GM12875 (cell line): ENCODE measurements at regions not wholly inside any gene's neighbourhood (a gene's known extent, or its start where the extent isn't known, plus 50 kb on each side); places are given as distances from the start of the nearest gene placed in this dataset.

Source experiments
- H3K4me3 ChIP-seq: one replicate; pipeline ENCODE4 v1.5.1; 2011; ENCODE audit warnings: low read depth, low read length, control low read depth
- TF ChIP-seq, protein P1 (sequence below): IDR thresholded peaks from 2 replicates; pipeline ENCODE4 v1.5.1; 2011; ENCODE audit warnings: low read depth, mild to moderate bottlenecking, control low read depth, inconsistent platforms, low read length, moderate library complexity, borderline replicate concordance; ENCODE audit not compliant: insufficient read depth

DNA sequence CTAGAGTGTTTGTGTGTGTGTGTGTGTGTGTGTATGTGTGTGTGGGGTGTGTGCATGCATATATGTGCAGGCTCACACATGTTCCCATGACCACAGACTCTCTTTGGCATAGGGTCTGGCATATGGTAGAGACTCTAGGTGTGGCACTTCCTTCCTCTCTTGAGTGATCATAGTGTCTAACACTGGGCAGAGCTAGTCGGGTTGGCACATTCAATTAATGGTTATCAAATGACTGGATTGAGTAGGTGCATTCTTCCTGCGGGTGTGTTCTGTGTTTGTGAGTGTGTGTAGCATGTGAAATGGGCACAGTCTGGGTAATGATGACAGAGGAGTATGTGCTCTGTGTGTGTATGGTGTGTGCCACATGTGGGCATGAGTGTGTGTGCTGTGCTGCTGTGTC, 106.5 kb downstream of the EFNB1 start:
- H3K4me3 ChIP-seq: no peak overlapping the region
- TF ChIP-seq, protein P1, sequence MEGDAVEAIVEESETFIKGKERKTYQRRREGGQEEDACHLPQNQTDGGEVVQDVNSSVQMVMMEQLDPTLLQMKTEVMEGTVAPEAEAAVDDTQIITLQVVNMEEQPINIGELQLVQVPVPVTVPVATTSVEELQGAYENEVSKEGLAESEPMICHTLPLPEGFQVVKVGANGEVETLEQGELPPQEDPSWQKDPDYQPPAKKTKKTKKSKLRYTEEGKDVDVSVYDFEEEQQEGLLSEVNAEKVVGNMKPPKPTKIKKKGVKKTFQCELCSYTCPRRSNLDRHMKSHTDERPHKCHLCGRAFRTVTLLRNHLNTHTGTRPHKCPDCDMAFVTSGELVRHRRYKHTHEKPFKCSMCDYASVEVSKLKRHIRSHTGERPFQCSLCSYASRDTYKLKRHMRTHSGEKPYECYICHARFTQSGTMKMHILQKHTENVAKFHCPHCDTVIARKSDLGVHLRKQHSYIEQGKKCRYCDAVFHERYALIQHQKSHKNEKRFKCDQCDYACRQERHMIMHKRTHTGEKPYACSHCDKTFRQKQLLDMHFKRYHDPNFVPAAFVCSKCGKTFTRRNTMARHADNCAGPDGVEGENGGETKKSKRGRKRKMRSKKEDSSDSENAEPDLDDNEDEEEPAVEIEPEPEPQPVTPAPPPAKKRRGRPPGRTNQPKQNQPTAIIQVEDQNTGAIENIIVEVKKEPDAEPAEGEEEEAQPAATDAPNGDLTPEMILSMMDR: no peak

DNA sequence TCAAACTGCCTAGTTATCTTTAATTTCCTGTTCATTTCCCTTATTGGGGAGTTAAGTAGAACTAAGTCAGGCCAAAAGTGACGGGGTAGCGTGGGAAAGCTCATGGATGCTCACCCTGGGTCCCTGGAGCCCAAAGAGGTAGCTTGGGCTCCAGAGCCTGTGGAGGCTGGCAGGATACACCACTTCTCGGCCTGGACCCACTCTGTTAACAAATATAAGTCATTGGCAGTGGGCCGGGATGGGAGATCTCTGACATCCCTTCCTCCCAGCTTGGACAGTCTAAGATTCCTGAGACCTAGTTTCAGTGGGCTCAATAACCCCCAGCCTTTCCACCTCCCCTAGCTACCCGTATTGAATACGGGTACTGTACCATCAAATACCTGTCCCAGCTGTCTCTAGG, 106.1 kb downstream of the EFNB1 start:
- TF ChIP-seq, protein P1: no peak
- no peak overlapping the region for H3K4me3 ChIP-seq

DNA sequence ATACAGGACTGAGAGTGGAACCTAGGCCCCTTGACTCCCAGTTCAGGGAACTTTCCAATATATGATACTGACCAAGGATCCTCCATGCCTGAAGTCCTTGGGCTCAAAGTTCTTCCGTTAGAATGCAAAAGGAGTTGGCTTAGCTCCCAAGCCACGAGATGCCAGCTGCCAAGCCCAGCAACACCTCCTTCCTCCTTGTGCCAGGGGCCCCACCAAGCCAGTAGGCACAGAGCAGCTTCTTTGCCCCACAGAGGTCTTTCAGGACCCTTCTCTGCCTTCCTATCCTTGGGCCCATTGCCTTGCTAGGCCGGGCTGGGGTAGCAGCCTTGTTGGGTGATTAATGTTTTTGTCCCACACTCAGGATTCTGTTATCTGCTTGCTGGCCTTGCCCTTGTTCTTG, 105.6 kb downstream of the EFNB1 start:
- TF ChIP-seq, protein P1: no peak
- H3K4me3 ChIP-seq: no peak overlapping the region

DNA sequence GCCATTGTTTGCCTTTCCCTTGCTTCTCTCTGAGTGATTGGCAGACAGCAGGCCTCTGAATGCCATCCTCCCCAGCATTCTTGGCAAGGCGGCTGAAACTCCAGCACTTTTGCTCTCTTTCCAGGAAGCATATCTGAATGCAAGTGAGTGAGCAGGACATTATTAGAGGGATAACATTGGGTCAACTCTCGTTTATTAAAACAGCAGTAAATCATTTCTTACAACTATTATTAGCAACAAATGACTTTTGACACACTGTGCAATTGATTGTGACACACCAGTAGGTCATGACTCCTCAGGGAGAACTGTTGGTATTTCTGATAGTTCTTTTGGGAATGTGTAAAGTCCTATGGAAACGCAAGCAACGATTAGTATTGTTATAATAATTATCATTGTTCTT, 103.8 kb downstream of the EFNB1 start:
- TF ChIP-seq, protein P1: no peak
- no peak overlapping the region for H3K4me3 ChIP-seq

DNA sequence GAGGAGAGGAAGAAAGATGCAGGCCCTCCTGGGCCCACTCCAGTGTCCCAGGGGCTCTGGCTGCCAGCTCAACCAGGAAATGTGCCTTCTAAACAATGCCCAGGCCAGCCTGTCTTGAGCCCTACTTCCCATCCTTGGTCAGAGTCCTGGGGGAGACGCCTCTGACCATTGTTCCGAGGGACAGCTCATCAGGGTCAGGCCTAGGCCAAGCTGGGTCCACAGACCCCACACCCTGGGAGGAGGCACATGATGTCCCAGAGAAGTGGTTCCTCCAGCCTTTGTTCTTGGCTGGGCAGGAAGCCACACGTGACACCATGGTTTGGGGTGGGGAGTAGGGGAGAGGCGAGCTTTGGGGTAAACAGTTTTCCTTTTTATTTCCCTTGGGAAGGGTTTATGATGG, 102.5 kb downstream of the EFNB1 start:
- TF ChIP-seq, protein P1: no peak
- H3K4me3 ChIP-seq: no peak overlapping the region

DNA sequence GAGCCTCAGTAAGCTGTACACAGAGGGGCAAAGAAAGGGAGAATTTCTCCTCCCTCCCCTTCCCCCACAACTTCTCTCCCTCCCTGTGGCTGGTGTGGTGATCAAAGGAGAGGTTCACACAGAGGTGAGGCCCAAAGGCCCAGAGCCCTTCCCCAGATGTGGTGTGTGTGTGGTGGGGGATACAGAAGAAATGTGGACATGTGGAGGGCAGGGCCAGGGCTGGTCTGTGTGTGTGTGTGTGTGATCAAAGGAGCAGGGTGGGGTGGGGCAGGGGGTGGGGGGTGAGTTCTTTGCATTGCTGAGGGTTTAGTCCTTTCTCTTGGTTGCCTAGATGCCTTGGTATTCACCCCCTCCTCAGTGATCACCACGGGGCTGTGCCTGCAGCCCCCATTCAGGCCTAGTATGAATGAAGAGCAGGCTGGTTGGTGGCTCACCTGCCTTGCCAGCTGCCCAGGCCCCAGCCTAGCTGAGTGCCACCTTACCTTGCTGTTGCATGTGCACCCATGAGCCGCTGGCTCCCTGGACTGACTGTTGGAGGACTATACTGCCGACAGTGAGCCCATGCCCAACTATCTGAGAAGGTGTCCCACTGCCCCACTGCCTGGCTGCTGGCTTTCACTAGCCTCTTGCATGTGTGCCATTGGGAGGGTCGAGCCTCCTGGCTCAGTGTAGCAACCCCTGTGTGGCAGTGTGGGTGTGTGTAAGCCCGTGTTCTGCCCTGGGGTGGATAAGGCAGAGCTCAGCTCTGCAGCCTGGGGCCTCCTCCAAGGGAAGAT, 101.9 kb downstream of the EFNB1 start:
- no peak overlapping the region for H3K4me3 ChIP-seq
- TF ChIP-seq, protein P1: no peak
